CD4-positive, alpha-beta T cell treated with Interleukin-15 for 4 hours (primary cell): ENCODE measurements at regions not wholly inside any gene's neighbourhood (a gene's known extent, or its start where the extent isn't known, plus 50 kb on each side); places are given as distances from the start of the nearest gene placed in this dataset.
"Not testable (repeated sequence)": the region's sequence is repeated elsewhere in the genome, so short reads cannot be mapped to it uniquely, and the experiment has no call there.

Experiments
- DNase-seq: peaks from one replicate; pipeline ENCODE4 v3.0.0-alpha.2; 2020; ENCODE audit warnings: low spot score

- DNase-seq, result no peak
These were observed 306.4 kb upstream of the ZNF507 start for GRCh38 chr19:32038961-32039360.

- no peak for DNase-seq
These were observed 306.0 kb upstream of the ZNF507 start for GRCh38 chr19:32039440-32039839.

GRCh38 chr19:32040236-32040635, 305.2 kb upstream of the ZNF507 start:
- DNase-seq, result no peak

- DNase-seq, result no peak
These were observed 303.6 kb upstream of the ZNF507 start for GRCh38 chr19:32041681-32042292.

GRCh38 chr19:32047788-32048187, 297.6 kb upstream of the ZNF507 start:
- no peak for DNase-seq

- DNase-seq, result no peak
These were observed 292.0 kb upstream of the ZNF507 start for GRCh38 chr19:32053376-32053775.

- DNase-seq, result no peak
These were observed 291.5 kb upstream of the ZNF507 start for GRCh38 chr19:32053861-32054260.

- no peak for DNase-seq
These were observed 287.3 kb upstream of the ZNF507 start for GRCh38 chr19:32058131-32058530.

- DNase-seq, result no peak
These were observed 284.1 kb upstream of the ZNF507 start for GRCh38 chr19:32061315-32061714.

GRCh38 chr19:32063601-32064000, 281.8 kb upstream of the ZNF507 start:
- no peak for DNase-seq

- DNase-seq, result no peak
These were observed 279.4 kb upstream of the ZNF507 start for GRCh38 chr19:32066056-32066455.

- no peak for DNase-seq
These were observed 277.7 kb upstream of the ZNF507 start for GRCh38 chr19:32067685-32068084.

GRCh38 chr19:32068793-32069192, 276.6 kb upstream of the ZNF507 start:
- no peak for DNase-seq

- DNase-seq, result no peak
These were observed 275.3 kb upstream of the ZNF507 start for GRCh38 chr19:32070101-32070500.

GRCh38 chr19:32082028-32082427, 263.4 kb upstream of the ZNF507 start:
- no peak for DNase-seq

GRCh38 chr19:32084756-32085363, 260.6 kb upstream of the ZNF507 start:
- DNase-seq, result not testable (repeated sequence)

GRCh38 chr19:32091241-32091640, 254.2 kb upstream of the ZNF507 start:
- DNase-seq, result no peak

GRCh38 chr19:32097011-32097410, 248.4 kb upstream of the ZNF507 start:
- DNase-seq, result no peak

- no peak for DNase-seq
These were observed 247.8 kb upstream of the ZNF507 start for GRCh38 chr19:32097620-32098019.

- DNase-seq, result no peak
These were observed 246.4 kb upstream of the ZNF507 start for GRCh38 chr19:32098968-32099367.

GRCh38 chr19:32101206-32101605, 244.2 kb upstream of the ZNF507 start:
- DNase-seq, result no peak

- DNase-seq, result no peak
These were observed 241.9 kb upstream of the ZNF507 start for GRCh38 chr19:32103541-32103940.

GRCh38 chr19:32104153-32104849, 241.1 kb upstream of the ZNF507 start:
- no peak for DNase-seq

- no peak for DNase-seq
These were observed 240.6 kb upstream of the ZNF507 start for GRCh38 chr19:32104850-32105235.
